Panc1 (cell line): ENCODE measurements at regions not wholly inside any gene's neighbourhood (a gene's known extent, or its start where the extent isn't known, plus 50 kb on each side); places are given as distances from the start of the nearest gene placed in this dataset.

Experiments
- ATAC-seq: fragments of 200-7000 bp; cut with Tn5 transposase; 2 replicates; pipeline ENCODE4 v1.9.1; 2020; ENCODE audit warnings: mild to moderate bottlenecking, moderate library complexity
- BruUV-seq: library from RNA; stranded (reverse); fragments of 400-500 nt; replicated peaks from 2 replicates; lab custom pipeline; 2021; lab: Mats Ljungman, UMichigan
- CTCF ChIA-PET: fragments of 300-600 bp; sonication (Branson Sonifier 250); formaldehyde crosslinking; loops from one replicate; lab custom pipeline; 2022; ENCODE audit warnings: antibody characterized with exemption; lab: Charles Lee
- POLR2A ChIA-PET: fragments of 300-600 bp; sonication (Branson Sonifier 250); formaldehyde crosslinking; loops from one replicate; lab custom pipeline; 2022; ENCODE audit warnings: antibody characterized with exemption; lab: Charles Lee
- DNase-seq: peaks from one replicate; pipeline ENCODE4 v3.0.0-alpha.2; 2010; ENCODE audit warnings: low read depth, low spot score
- H3K27ac ChIP-seq: 2 replicates; pipeline ENCODE4 v1.5.1; 2011; ENCODE audit warnings: mild to moderate bottlenecking, low read length, inconsistent platforms
- H3K27me3 ChIP-seq: fragments of 200-500 bp; sonication (Bioruptor generic); 2 replicates; pipeline ENCODE4 v1.6.0; 2014; ENCODE audit warnings: low read length, inconsistent platforms; ENCODE audit not compliant: control insufficient read depth, insufficient read depth
- H3K36me3 ChIP-seq: fragments of 200-500 bp; sonication (Bioruptor generic); 2 replicates; pipeline ENCODE4 v1.5.1; 2014; ENCODE audit warnings: inconsistent platforms, mild to moderate bottlenecking, low read length, moderate library complexity; ENCODE audit not compliant: control insufficient read depth, insufficient read depth
- H3K4me1 ChIP-seq: 2 replicates; pipeline ENCODE4 v1.5.1; 2011; ENCODE audit warnings: inconsistent platforms, mild to moderate bottlenecking, low read length, moderate library complexity; ENCODE audit not compliant: control insufficient read depth, insufficient read depth
- H3K4me3 ChIP-seq, 2 experiments: 2 replicates each; pipeline ENCODE4 v1.5.1; 2011 to 2012; ENCODE audit warnings: low read depth in 2 of 2, low read length in 2 of 2, mild to moderate bottlenecking in 2 of 2, inconsistent platforms in 1 of 2, moderate library complexity in 1 of 2
- H3K9me3 ChIP-seq: fragments of 200-500 bp; sonication (Bioruptor generic); 2 replicates; pipeline ENCODE4 v1.5.1; 2014; ENCODE audit warnings: low read depth, mild to moderate bottlenecking, inconsistent platforms, low read length, moderate library complexity; ENCODE audit not compliant: control insufficient read depth, insufficient read depth
- POLR2AphosphoS5 ChIP-seq: IDR thresholded peaks from 2 replicates; pipeline ENCODE4 v1.6.1; 2012; ENCODE audit warnings: mild to moderate bottlenecking, low read depth, low read length, moderate library complexity
- SIN3A ChIP-seq: IDR thresholded peaks from 2 replicates; pipeline ENCODE4 v1.6.1; 2012; ENCODE audit warnings: low read depth, mild to moderate bottlenecking, low read length, moderate library complexity, borderline replicate concordance; ENCODE audit not compliant: insufficient read depth
- TCF7L2 ChIP-seq: IDR thresholded peaks from 2 replicates; pipeline ENCODE4 v1.6.1; 2011; ENCODE audit warnings: mild to moderate bottlenecking, low read depth, low read length, inconsistent platforms
- in situ Hi-C: cut with HindIII; loops from 2 replicates; pipeline ENCODE4 v1.10.0; 2016; ENCODE audit warnings: low sequenced_read_pairs, low pct_unique_long_range_greater_than_20kb
- intact Hi-C: fragments of 100-400 bp; cut with micrococcal nuclease; formaldehyde crosslinking; loops from one replicate; pipeline ENCODE4 v1.10.0; 2022; ENCODE audit not compliant: unreplicated experiment
- TF ChIP-seq, protein P1 (sequence below), 2 experiments: IDR thresholded peaks; 2 replicates each; pipeline ENCODE4 v1.6.1; 2011 to 2012; ENCODE audit warnings: low read depth in 2 of 2, control low read depth in 1 of 2, low read length in 1 of 2, mild to moderate bottlenecking in 1 of 2, moderate library complexity in 1 of 2; ENCODE audit not compliant: insufficient read depth in 1 of 2
- TF ChIP-seq, protein P2 (sequence below): fragments of 450-650 bp; IDR thresholded peaks from 2 replicates; pipeline ENCODE4 v1.5.1; 2017; ENCODE audit warnings: mild to moderate bottlenecking

- POLR2A ChIA-PET, result no interaction called here
- DNase-seq (no peak), ATAC-seq (no peak)
- BruUV-seq, result no TSS peak
- H3K4me1 ChIP-seq, result no peaks in the 10 kb centered on the region
- TF ChIP-seq TCF7L2 (no peak), POLR2AphosphoS5 (no peak), SIN3A (no peak)
- TF ChIP-seq, protein P1, sequence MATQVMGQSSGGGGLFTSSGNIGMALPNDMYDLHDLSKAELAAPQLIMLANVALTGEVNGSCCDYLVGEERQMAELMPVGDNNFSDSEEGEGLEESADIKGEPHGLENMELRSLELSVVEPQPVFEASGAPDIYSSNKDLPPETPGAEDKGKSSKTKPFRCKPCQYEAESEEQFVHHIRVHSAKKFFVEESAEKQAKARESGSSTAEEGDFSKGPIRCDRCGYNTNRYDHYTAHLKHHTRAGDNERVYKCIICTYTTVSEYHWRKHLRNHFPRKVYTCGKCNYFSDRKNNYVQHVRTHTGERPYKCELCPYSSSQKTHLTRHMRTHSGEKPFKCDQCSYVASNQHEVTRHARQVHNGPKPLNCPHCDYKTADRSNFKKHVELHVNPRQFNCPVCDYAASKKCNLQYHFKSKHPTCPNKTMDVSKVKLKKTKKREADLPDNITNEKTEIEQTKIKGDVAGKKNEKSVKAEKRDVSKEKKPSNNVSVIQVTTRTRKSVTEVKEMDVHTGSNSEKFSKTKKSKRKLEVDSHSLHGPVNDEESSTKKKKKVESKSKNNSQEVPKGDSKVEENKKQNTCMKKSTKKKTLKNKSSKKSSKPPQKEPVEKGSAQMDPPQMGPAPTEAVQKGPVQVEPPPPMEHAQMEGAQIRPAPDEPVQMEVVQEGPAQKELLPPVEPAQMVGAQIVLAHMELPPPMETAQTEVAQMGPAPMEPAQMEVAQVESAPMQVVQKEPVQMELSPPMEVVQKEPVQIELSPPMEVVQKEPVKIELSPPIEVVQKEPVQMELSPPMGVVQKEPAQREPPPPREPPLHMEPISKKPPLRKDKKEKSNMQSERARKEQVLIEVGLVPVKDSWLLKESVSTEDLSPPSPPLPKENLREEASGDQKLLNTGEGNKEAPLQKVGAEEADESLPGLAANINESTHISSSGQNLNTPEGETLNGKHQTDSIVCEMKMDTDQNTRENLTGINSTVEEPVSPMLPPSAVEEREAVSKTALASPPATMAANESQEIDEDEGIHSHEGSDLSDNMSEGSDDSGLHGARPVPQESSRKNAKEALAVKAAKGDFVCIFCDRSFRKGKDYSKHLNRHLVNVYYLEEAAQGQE (IDR thresholded peaks at IDR 0.05; ENCODE audit: insufficient read depth in 1 of 2, low read depth in 2 of 2, low read length in 1 of 2), result no peak
- TF ChIP-seq, protein P2, sequence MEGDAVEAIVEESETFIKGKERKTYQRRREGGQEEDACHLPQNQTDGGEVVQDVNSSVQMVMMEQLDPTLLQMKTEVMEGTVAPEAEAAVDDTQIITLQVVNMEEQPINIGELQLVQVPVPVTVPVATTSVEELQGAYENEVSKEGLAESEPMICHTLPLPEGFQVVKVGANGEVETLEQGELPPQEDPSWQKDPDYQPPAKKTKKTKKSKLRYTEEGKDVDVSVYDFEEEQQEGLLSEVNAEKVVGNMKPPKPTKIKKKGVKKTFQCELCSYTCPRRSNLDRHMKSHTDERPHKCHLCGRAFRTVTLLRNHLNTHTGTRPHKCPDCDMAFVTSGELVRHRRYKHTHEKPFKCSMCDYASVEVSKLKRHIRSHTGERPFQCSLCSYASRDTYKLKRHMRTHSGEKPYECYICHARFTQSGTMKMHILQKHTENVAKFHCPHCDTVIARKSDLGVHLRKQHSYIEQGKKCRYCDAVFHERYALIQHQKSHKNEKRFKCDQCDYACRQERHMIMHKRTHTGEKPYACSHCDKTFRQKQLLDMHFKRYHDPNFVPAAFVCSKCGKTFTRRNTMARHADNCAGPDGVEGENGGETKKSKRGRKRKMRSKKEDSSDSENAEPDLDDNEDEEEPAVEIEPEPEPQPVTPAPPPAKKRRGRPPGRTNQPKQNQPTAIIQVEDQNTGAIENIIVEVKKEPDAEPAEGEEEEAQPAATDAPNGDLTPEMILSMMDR, result no peak
- H3K36me3 ChIP-seq, result no peaks in the 10 kb centered on the region
- H3K4me3 ChIP-seq, result no peak overlapping the region
- H3K27ac ChIP-seq, result no peak overlapping the region
- CTCF ChIA-PET, result no interaction called here
- intact Hi-C loops, result no loop called here
- H3K27me3 ChIP-seq, result no peaks in the 10 kb centered on the region
- in situ Hi-C loops, result no loop called here
- H3K9me3 ChIP-seq, result no peaks in the 10 kb centered on the region
Observed at GRCh38 chr3:152893647-152894046, 58.7 kb downstream of the P2RY1 start.

- Histone ChIP-seq H3K4me3 (no peak overlapping the region), H3K27me3 (no peaks in the 10 kb centered on the region), H3K4me1 (no peaks in the 10 kb centered on the region), H3K27ac (no peak overlapping the region), H3K9me3 (no peaks in the 10 kb centered on the region), H3K36me3 (no peaks in the 10 kb centered on the region)
- TF ChIP-seq TCF7L2, result no peak
- DNase-seq (no peak), ATAC-seq (no peak)
- POLR2A ChIA-PET, result no interaction called here
- intact Hi-C loops, result no loop called here
- no TSS peak for BruUV-seq
- in situ Hi-C loops, result no loop called here
- CTCF ChIA-PET, result interaction anchor here (0.7 kb wide), 1 partner anchor 9 kb away, joined by 9 read pairs; no protein-coding TSS in a partner anchor
Observed at GRCh38 chr3:152899306-152899705, 64.4 kb downstream of the P2RY1 start.

DNA sequence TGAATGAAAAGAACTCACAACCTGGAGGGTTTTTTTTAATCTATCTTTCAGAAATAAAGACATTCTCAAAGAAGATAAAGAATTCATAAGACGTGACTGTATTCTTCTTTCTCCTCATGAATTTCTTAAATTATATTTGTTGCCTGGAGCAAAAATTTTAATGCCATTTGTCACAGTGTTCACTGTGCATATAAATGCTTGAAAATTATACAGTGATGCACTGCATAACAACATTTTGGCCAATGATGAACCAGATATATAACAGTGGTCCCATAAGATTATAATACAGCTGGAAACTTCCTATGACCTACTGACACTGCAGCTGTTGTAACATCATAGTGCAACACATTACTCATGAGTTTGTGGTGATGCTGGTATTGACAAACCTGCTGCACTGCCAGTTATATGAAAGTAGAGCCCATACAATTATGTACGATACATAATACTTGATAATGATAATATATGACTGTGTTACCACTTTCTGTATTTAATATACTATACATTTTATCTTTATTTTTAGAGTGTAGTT, 67.3 kb downstream of the P2RY1 start:
- in situ Hi-C loops (no loop called here), intact Hi-C loops (no loop called here)
- BruUV-seq, result no TSS peak
- ATAC-seq (no peak), DNase-seq (no peak)
- no peak overlapping the region for H3K27ac ChIP-seq
- H3K4me3 ChIP-seq, result no peak overlapping the region
- ChIA-PET CTCF (no interaction called here), POLR2A (no interaction called here)
- no peak for TF ChIP-seq TCF7L2
- no peak for TF ChIP-seq POLR2AphosphoS5
- H3K27me3 ChIP-seq, result no peaks in the 10 kb centered on the region
- no peaks in the 10 kb centered on the region for H3K36me3 ChIP-seq
- no peaks in the 10 kb centered on the region for H3K9me3 ChIP-seq
- H3K4me1 ChIP-seq, result no peaks in the 10 kb centered on the region
